Cardiac muscle cell (in vitro differentiated cells and primary cell): ENCODE measurements at regions not wholly inside any gene's neighbourhood (a gene's known extent, or its start where the extent isn't known, plus 50 kb on each side); places are given as distances from the start of the nearest gene placed in this dataset.
A peak's percentile ranks its signal among the peaks of the same experiment; 100 is the strongest.

Source experiments
- DNase-seq, 2 donors: peaks; one replicate each; pipeline versions ENCODE4 v3.0.0 to v3.0.0-alpha.2; 2010 to 2017; ENCODE audit warnings: low read depth in 1 of 2, low spot score in 1 of 2
- H3K27ac ChIP-seq: fragments of 200-600 bp; sonication (generic); 2 replicates; pipeline ENCODE4 v1.5.1; 2016
- H3K27me3 ChIP-seq: fragments of 200-600 bp; sonication (generic); 2 replicates; pipeline ENCODE4 v1.6.0; 2016; ENCODE audit warnings: control low read depth
- H3K36me3 ChIP-seq: fragments of 200-600 bp; sonication (generic); 2 replicates; pipeline ENCODE4 v1.5.1; 2016; ENCODE audit warnings: control low read depth
- H3K4me1 ChIP-seq: fragments of 200-600 bp; sonication (generic); 2 replicates; pipeline ENCODE4 v1.8.1; 2017; ENCODE audit warnings: low read depth, mild to moderate bottlenecking, mixed run types
- H3K4me3 ChIP-seq: fragments of 200-600 bp; sonication (generic); 2 replicates; pipeline ENCODE4 v1.5.1; 2016; ENCODE audit warnings: mild to moderate bottlenecking
- H3K9me3 ChIP-seq: fragments of 200-600 bp; sonication (generic); 2 replicates; pipeline ENCODE4 v1.5.1; 2017; ENCODE audit warnings: low read depth, mild to moderate bottlenecking, control low read depth
- CTCF ChIP-seq: IDR thresholded peaks from 2 replicates; pipeline ENCODE4 v1.5.1; 2012; ENCODE audit warnings: low read depth, mild to moderate bottlenecking, low read length

DNA sequence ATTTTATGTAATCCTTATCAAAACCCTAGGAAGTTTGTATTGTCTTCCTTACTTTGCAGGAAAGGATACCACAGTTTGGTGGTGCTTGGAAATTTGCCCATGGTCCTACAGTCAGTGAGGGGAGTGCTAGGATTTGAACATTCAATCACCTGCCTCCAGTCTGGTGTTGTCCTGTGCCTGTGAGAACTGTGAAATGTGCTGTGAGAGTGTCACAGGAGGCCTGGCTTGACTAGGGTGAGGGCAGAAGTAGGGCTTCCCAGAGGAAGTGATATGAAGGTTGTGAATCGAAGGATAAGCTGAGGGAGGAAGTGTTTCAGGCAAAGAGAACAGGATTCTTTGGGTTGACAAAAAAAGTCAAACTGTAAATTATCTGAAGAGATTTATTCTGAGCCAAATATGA, 424.4 kb downstream of the TMEM135 start:
- no peak for DNase-seq
- no peak for TF ChIP-seq CTCF
- H3K27ac ChIP-seq: peak overlapping the region; percentile 24
- H3K4me1 ChIP-seq: peaks cover 18% of the 10 kb centered on the region
- H3K9me3 ChIP-seq: no peaks in the 10 kb centered on the region
- H3K36me3 ChIP-seq: no peaks in the 10 kb centered on the region
- H3K27me3 ChIP-seq: no peaks in the 10 kb centered on the region
- H3K4me3 ChIP-seq: no peak overlapping the region

DNA sequence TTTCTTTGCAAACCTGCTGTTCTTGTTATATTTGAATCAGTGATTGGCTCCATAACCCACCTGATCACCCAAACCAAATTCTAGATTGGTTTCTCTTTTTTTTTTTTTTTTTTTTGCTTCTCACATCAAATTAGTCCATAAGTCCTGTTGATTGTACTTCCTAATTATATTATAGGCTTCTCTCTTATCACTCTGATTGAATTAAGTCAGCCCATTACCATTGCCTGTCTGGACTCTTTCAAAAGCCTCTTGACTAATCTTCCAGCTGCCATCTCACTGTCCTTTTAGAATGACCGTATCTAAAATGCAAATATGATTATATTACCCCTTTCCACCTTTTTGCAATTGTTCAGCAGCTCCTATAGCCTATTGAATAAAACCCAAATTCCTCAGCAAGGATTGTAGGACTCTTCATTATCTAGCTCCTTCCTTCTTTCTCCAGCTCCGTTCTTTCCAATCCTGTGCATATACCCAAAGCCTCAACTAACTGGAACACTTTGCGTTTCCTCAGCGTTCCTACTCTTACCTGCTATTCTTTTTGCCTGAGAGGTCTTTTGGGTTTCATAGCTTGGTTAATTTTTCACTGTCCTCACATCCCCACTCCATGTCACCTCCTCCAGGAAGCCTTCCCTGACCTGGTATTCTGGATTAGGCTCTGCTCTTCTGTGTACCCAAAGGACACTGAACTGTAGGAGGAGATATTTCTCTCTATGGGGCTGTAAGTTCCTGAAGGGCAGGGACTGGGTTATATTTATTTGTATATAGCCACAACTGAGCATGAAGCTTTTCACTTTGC, 423.3 kb downstream of the TMEM135 start:
- H3K27ac ChIP-seq: no peak overlapping the region
- H3K9me3 ChIP-seq: no peaks in the 10 kb centered on the region
- DNase-seq: no peak
- no peak for TF ChIP-seq CTCF
- H3K4me1 ChIP-seq: peaks cover 14% of the 10 kb centered on the region
- H3K4me3 ChIP-seq: no peak overlapping the region
- H3K27me3 ChIP-seq: no peaks in the 10 kb centered on the region
- no peaks in the 10 kb centered on the region for H3K36me3 ChIP-seq

- TF ChIP-seq CTCF: no peak
- H3K27me3 ChIP-seq: no peaks in the 10 kb centered on the region
- no peaks in the 10 kb centered on the region for H3K9me3 ChIP-seq
- no peak overlapping the region for H3K27ac ChIP-seq
- DNase-seq: no peak
- H3K36me3 ChIP-seq: no peaks in the 10 kb centered on the region
- H3K4me3 ChIP-seq: no peak overlapping the region
- H3K4me1 ChIP-seq: peaks cover 6% of the 10 kb centered on the region
Measured at GRCh38 chr11:87460279-87460678, 422.5 kb downstream of the TMEM135 start.

DNA sequence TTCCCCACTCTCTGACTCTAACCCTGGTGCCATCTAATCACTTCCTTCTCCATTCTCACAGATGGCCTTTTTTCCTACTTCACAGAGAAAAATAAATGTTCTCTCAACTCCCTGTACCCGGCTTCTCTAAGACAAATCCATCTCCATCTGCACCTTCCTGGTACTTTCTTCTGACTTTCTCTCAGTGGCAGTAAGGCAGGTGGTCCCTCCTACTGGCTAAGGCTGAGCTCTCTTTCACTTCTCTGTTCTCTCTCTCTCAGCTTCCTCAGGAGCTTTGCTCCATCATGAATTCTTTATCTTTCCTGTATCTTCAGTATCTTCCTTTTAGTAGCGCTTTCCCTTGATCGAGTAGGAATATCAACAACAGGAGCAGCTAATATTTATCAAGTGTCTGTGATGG, 421.6 kb downstream of the TMEM135 start:
- no peaks in the 10 kb centered on the region for H3K9me3 ChIP-seq
- peaks cover 2% of the 10 kb centered on the region for H3K4me1 ChIP-seq
- no peak overlapping the region for H3K4me3 ChIP-seq
- no peak overlapping the region for H3K27ac ChIP-seq
- H3K36me3 ChIP-seq: no peaks in the 10 kb centered on the region
- TF ChIP-seq CTCF: no peak
- DNase-seq: no peak
- no peaks in the 10 kb centered on the region for H3K27me3 ChIP-seq

GRCh38 chr11:87456499-87456898, 418.8 kb downstream of the TMEM135 start:
- H3K4me3 ChIP-seq: no peak overlapping the region
- DNase-seq: no peak

More at GRCh38 chr11:87456499-87456898, 418.8 kb downstream of the TMEM135 start:
- Histone ChIP-seq H3K4me1 (peaks cover 21% of the 10 kb centered on the region), H3K27ac (no peak overlapping the region), H3K9me3 (no peaks in the 10 kb centered on the region), H3K27me3 (no peaks in the 10 kb centered on the region), H3K36me3 (no peaks in the 10 kb centered on the region)
- TF ChIP-seq CTCF: no peak
